HG03039 (cell line): ENCODE measurements at regions not wholly inside any gene's neighbourhood (a gene's known extent, or its start where the extent isn't known, plus 50 kb on each side); places are given as distances from the start of the nearest gene placed in this dataset.
"Not testable (repeated sequence)": the region's sequence is repeated elsewhere in the genome, so short reads cannot be mapped to it uniquely, and the experiment has no call there.

Source experiments
- ATAC-seq: cut with Tn5 transposase; IDR thresholded peaks from one replicate; pipeline ENCODE4 v1.9.1; 2021; ENCODE audit warnings: mild to moderate bottlenecking, moderate library complexity; ENCODE audit not compliant: unreplicated experiment

DNA sequence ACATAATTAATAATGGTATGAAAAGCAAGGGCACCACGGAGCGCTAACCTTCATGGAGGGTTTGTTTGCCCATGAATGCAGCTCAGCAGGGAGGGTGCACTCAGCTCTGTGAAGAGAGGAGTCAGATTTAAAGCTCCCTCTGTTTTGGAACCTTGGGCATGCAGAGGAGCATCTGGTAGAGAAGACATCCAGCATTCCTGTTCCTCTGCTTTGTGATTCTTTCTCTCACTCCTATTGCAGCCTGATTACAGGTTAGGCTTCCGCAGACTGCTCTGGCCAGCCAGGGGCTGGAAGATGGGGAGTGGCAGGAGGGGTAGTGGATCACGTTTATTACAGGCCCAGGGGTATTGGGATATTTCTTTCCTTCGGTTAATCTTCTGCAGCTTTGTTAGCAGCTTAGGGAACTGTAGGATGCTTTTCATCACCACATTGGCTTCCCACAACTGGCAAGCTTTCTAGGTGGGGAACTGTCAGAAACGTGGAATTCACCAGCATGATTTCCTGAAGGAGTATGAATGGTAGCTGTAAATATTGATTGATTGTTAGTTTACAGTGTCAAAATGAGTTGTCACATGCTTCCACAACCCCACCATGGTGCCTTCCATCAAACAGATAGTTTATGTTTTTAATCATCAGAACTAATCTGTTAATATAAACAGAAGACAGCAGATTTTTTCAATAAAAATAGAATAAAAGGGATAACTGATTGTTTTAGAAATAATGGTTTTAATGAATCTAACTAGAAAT is 201.1 kb downstream of the VAPA start:
- ATAC-seq = no peak

- no peak for ATAC-seq
Observed at GRCh38 chr18:10116574-10116973, 202.8 kb downstream of the VAPA start.

DNA sequence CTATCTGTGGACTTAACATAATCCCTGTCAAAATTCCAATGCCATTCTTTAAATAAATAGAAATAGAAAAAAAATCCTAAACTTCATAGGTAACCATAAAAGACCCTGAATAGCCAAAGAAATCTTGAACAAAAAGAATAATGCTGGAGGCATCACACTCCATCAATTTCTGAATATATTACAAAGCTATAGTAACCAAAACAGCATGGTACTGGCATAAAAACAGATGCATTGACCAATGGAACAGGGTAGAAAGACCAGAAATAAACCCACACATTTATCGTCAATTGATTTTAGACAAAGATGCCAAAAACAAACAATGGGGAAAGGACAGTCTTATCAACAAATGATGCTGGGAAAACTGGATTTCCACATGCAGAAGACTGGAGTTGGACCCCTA is 205.7 kb downstream of the VAPA start:
- ATAC-seq = no peak

DNA sequence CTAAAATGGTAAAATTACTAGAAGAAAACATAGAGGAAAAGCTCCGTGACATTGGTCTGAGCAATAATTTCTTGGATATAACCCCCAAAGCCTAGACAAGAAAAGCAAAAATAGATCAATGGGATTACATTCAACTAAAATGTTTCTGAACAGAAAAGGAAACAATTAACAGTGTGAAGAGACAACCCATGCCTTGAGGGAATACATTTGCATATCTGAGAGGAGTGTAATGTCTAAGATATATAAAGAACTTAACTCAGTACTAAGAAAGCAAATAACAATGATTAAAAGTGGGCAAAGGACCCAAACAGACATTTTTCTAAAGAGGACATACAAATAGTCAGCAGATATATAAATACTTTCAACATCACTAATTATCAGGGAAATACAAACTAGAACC is 206.2 kb downstream of the VAPA start:
- ATAC-seq = no peak

- no peak for ATAC-seq
Observed at GRCh38 chr18:10120622-10121021, 206.8 kb downstream of the VAPA start.

GRCh38 chr18:10121028-10121427 is 207.2 kb downstream of the VAPA start:
- ATAC-seq = no peak

DNA sequence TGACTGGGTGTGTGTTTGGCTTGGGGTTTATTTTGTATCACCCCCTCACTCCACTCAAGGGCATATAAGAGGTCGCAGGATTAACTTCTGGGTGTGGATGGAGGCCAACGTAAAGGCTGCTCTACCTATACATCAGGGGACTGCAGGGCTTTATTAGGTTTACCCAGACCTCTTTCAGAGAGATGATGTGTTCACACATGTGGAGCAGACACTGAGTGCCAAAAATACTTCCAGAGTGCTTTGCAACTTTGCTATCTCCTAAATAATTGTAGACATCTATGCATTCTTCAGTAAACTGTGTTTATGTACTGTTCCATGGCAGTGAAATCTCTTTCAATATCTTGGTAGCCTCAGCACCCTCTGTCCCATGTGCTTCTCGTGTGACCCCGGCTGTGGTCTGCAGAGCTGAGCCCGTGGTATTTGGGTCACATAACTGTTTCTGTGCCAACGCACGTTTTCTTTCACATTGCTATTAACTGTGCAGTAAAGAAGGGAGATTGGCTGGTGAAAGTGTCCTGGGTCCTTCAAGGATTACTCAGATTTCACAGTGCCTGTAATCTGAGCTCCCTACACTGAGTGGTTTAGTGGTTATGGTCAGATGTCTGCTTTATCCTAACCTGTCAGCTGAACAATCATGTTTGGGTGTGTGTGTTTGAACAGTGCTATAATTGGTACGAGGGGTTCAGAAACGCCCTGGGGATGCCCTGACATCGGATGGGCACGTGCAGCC is 208.1 kb downstream of the VAPA start:
- no peak for ATAC-seq

DNA sequence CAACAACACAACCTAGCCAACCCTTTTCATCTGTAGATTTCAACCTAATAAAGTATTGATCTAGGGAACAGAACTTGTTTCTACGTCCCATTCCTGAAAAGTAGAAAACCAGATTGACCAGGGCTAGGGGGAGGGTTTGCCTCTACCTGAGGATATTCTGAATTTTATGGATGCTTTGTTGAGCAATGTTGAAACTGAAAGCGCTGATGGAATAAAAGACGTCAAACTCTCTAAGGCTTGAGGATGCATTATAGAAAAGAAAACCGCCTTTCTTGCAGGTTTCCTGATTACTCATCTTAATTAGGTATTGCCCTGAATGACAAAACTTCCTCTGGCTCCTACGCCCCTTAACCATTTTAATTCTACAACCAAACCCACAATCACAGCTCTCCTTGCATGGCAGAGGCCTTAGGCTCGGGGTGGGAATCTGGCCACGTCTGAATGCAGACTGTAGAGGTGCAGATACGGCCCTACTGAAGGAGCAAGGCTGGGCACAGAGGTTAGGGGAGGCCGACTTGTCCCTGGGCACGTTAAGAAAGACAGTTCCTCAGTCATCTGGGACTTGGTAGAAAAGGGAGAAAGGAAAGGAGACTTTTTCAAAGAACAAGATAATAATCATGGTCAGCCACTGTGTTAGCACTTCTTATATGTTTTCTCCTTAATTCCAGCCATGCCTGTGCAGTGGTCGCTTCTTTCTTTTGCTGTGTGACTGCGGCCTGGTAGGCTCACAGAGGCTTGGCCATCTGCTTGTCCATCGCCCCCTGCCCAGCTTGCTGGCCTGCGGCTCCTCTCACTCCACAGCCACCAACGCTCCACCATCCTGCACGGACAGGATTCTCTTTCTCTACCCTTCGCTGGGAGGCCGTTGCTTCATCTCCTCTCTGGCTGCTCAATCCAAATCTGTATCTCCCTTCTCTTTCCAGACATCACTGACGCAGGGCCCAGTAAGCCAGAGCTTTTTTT is 209.5 kb downstream of the VAPA start:
- no peak for ATAC-seq

GRCh38 chr18:10124071-10124470 is 210.3 kb downstream of the VAPA start:
- no peak for ATAC-seq

DNA sequence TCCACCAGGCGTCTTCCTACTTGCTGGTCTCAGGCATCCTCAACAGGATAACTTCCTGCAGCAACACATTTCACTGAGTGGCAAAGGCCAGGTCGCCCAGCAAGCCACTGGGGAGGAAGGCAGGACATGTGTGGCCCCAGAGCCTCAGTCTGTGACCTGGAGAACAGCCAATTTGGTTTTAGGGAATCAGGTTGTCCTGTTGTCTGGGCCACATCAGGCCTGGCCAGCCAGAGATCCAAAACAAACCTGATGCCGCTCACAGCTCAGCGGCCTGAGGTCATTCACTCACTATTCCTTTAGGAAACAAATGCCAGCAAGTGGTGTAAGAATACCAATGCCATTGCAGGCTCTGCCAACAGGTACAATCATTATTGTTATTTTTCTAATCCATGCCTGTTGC is 210.7 kb downstream of the VAPA start:
- no peak for ATAC-seq

- no peak for ATAC-seq
Observed at GRCh38 chr18:10124967-10125366, 211.2 kb downstream of the VAPA start.

DNA sequence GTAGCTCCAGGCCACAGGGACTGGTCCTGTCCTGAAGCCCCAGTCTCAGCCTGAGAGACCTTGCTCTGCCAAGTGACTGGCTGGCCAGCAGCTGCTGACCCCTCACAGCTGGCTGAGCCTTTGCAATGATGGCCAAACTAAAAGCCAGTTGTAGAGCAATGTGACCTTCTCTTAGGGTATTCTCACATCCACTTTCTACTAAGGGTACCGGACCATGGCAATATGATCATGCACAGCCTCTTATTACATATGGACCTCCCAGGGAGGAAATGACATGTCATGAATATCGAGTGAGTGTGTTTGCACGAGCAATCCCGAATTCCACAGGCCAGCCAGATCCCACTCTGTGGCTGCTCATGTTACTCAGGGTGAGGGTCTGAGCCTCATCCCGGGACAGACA is 213.9 kb downstream of the VAPA start:
- no peak for ATAC-seq

GRCh38 chr18:10128921-10129501 is 215.2 kb downstream of the VAPA start:
- ATAC-seq = no peak

GRCh38 chr18:10130606-10131005 is 216.8 kb downstream of the VAPA start:
- ATAC-seq = no peak

GRCh38 chr18:10131081-10131459 is 217.3 kb downstream of the VAPA start:
- no peak for ATAC-seq

- ATAC-seq = no peak
Observed at GRCh38 chr18:10131460-10132395, 217.9 kb downstream of the VAPA start.

DNA sequence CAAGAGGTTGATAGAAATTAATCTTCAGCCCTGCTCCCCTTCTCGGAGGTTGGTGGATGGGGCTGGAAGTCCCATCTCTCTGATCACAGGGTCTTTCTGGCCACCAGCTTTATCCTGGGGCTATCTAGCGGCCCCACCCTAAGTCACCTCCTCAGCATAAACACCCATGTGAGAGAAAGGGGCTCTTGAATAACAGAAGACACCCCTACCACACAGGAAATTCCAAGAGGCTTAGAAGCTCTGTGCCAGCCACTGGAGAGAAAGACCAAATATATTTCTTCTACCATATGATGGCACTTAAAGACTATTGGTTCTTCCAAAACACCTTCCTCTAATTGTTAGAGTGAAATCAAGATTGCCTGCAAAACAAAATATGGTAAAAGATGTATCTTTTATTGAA is 219.7 kb downstream of the VAPA start:
- ATAC-seq = no peak

DNA sequence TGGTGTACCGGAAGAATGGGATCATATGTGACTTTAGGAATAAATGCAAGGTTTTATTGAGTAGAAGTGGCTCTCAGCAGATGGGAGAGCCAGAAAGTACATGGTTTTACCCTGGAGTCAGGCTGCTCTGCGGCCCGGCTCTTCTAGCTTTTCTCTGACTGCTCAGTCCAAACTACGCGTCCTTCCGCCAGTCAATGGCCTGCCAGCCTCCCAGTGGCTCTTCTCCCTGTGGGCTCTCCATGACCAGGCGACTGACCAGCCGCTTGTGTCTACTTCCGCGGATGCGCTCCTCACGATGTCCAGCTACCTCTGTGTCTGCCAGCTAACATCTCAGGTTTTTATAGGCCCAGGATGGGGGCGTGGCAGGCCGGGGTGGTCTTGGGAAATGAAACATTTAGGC is 220.4 kb downstream of the VAPA start:
- ATAC-seq = no peak

DNA sequence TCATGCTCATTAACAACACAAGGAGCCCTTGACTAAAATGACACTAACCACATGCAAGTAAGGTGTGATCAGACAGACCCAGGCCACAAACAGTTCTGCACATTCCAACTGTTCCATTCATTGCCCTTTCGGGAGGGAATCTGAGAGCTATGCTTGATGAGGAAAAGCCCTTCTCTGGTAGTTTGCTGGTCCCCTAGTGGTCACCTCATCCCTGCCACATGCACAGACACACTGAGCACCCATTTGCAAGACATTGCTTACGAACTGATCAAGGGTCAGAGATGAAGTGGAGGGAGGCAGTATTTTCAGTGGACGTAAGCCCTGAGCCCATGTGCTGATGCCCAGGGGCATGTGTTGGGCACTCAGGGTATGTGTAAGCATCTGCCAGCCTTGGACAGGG is 220.9 kb downstream of the VAPA start:
- ATAC-seq = not testable (repeated sequence)

DNA sequence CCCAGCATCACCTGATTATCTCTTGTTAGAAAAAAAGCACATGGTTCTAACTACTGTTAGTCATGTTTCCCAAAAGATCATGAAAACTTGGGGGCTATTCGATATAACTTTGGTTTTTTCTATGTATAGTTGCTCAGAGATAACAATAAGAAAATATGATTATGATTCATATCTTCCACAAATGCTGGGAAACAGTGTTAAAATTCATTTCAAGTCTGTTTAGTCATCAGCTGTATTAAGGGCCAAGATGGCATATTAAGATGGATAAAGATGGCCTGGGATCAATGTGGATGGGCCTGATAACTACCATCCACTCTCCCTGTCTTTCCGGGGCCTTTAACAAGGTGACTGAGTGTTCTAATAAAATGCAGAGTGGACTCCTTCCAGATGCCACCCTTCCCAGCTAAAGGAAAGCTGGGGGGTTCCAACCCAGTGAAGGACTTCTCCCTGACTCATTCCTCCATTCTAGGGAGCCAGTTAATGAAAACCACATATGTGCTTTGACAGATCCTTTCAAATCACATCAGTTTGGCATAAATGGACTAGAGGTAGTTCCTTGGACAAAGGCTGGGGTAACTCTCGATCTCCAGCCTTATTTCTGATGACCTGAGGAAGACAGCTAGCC is 221.6 kb downstream of the VAPA start:
- no peak for ATAC-seq
